Endodermal cell (in vitro differentiated cells): ENCODE measurements at regions not wholly inside any gene's neighbourhood (a gene's known extent, or its start where the extent isn't known, plus 50 kb on each side); places are given as distances from the start of the nearest gene placed in this dataset.

ENCODE experiments used
- DNase-seq: peaks from one replicate; pipeline ENCODE4 v3.0.0-alpha.2; 2017
- H3K27ac ChIP-seq: 2 replicates; pipeline ENCODE4 v1.5.1; 2013; ENCODE audit warnings: mild to moderate bottlenecking, low read depth, low read length, moderate library complexity
- H3K27me3 ChIP-seq: 2 replicates; pipeline ENCODE4 v1.6.1; 2013; ENCODE audit warnings: mild to moderate bottlenecking, low read length, moderate library complexity; ENCODE audit not compliant: insufficient read depth, control insufficient read depth, poor library complexity, severe bottlenecking
- H3K36me3 ChIP-seq: 2 replicates; pipeline ENCODE4 v1.7.0; 2013; ENCODE audit warnings: mild to moderate bottlenecking, low read length, moderate library complexity; ENCODE audit not compliant: control insufficient read depth, insufficient read depth
- H3K4me1 ChIP-seq: one replicate; pipeline ENCODE4 v1.7.0; 2013; ENCODE audit warnings: low read length; ENCODE audit not compliant: control insufficient read depth, insufficient read depth
- H3K4me3 ChIP-seq: 2 replicates; pipeline ENCODE4 v1.5.1; 2013; ENCODE audit warnings: mild to moderate bottlenecking, low read length, moderate library complexity
- H3K9ac ChIP-seq: 2 replicates; pipeline ENCODE4 v1.6.1; 2013; ENCODE audit warnings: mild to moderate bottlenecking, low read length, moderate library complexity; ENCODE audit not compliant: poor library complexity, severe bottlenecking; ENCODE audit errors: extremely low read depth
- H3K9me3 ChIP-seq: 2 replicates; pipeline ENCODE4 v1.6.1; 2013; ENCODE audit warnings: mild to moderate bottlenecking, low read length, moderate library complexity; ENCODE audit not compliant: control insufficient read depth
- H3K27ac Mint-ChIP-seq: 2 replicates; pipeline ENCODE4 v1.8.0; 2020; ENCODE audit warnings: mixed read lengths
- H3K27me3 Mint-ChIP-seq: 2 replicates; pipeline ENCODE4 v1.8.0; 2021; ENCODE audit warnings: mild to moderate bottlenecking, mixed read lengths; ENCODE audit not compliant: insufficient read depth
- H3K36me3 Mint-ChIP-seq: 2 replicates; pipeline ENCODE4 v1.8.0; 2020; ENCODE audit warnings: low read depth, mixed read lengths
- H3K4me1 Mint-ChIP-seq: 2 replicates; pipeline ENCODE4 v1.8.0; 2020; ENCODE audit warnings: mixed read lengths
- H3K4me3 Mint-ChIP-seq: 2 replicates; pipeline ENCODE4 v1.8.0; 2020; ENCODE audit warnings: mild to moderate bottlenecking, moderate library complexity, mixed read lengths
- H3K9me3 Mint-ChIP-seq: 2 replicates; pipeline ENCODE4 v1.8.0; 2020; ENCODE audit warnings: mild to moderate bottlenecking, mixed read lengths
- CTCF ChIP-seq: fragments of 200-600 bp; sonication (generic); conservative IDR thresholded peaks from 2 replicates; pipeline ENCODE4 v1.5.0; 2021; ENCODE audit warnings: antibody characterized with exemption, mild to moderate bottlenecking
- WGBS, 2 experiments: methylation state at CpG; one replicate each; pipeline versions ENCODE4 v1.1.5 to v1.1.7; 2013; ENCODE audit warnings: missing lambda C conversion rate in 2 of 2, mixed read lengths in 1 of 2; ENCODE audit not compliant: insufficient coverage in 1 of 2, insufficient read length in 1 of 2; 5-methylcytosine and 5-hydroxymethylcytosine counted together

- DNase-seq: no peak
- no peaks in the 10 kb centered on the region for H3K4me1 Mint-ChIP-seq
- Histone ChIP-seq H3K36me3 (no peaks in the 10 kb centered on the region), H3K9ac (no peak overlapping the region), H3K9me3 (no peaks in the 10 kb centered on the region), H3K4me1 (no peaks in the 10 kb centered on the region), H3K27ac (no peak overlapping the region), H3K27me3 (no peaks in the 10 kb centered on the region), H3K4me3 (no peak overlapping the region)
- TF ChIP-seq CTCF: no peak
- no peak overlapping the region for H3K27ac Mint-ChIP-seq
- no peaks in the 10 kb centered on the region for H3K27me3 Mint-ChIP-seq
- no peak overlapping the region for H3K4me3 Mint-ChIP-seq
- WGBS, 2 experiments: 94% methylated on average over 1 of the region's 1 CpG; no CpG with 5 or more reads in 1 of the 2 experiments
- no peaks in the 10 kb centered on the region for H3K36me3 Mint-ChIP-seq
- no peaks in the 10 kb centered on the region for H3K9me3 Mint-ChIP-seq
Measured at GRCh38 chr11:105273660-105274280, 134.2 kb upstream of the CARD18 start.

- Histone ChIP-seq H3K9me3 (no peaks in the 10 kb centered on the region), H3K9ac (no peak overlapping the region), H3K4me3 (no peak overlapping the region), H3K27ac (no peak overlapping the region), H3K27me3 (no peaks in the 10 kb centered on the region), H3K36me3 (no peaks in the 10 kb centered on the region), H3K4me1 (no peaks in the 10 kb centered on the region)
- H3K36me3 Mint-ChIP-seq: no peaks in the 10 kb centered on the region
- no peak for DNase-seq
- H3K4me3 Mint-ChIP-seq: no peak overlapping the region
- no peak overlapping the region for H3K27ac Mint-ChIP-seq
- peaks cover 8% of the 10 kb centered on the region for H3K4me1 Mint-ChIP-seq
- H3K27me3 Mint-ChIP-seq: no peaks in the 10 kb centered on the region
- TF ChIP-seq CTCF: no peak
- no peaks in the 10 kb centered on the region for H3K9me3 Mint-ChIP-seq
Measured at GRCh38 chr11:105269862-105270261, 130.3 kb upstream of the CARD18 start.

GRCh38 chr11:105268404-105269062, 129.0 kb upstream of the CARD18 start:
- 100% methylated on average over 5 of the region's 9 CpGs; no CpG with 5 or more reads in 1 of the 2 experiments for WGBS, 2 experiments
- Histone ChIP-seq H3K27me3 (no peaks in the 10 kb centered on the region), H3K4me3 (no peak overlapping the region), H3K9ac (no peak overlapping the region), H3K36me3 (no peaks in the 10 kb centered on the region), H3K27ac (no peak overlapping the region), H3K9me3 (no peaks in the 10 kb centered on the region), H3K4me1 (no peaks in the 10 kb centered on the region)
- Mint-ChIP-seq H3K36me3 (no peaks in the 10 kb centered on the region), H3K27me3 (no peaks in the 10 kb centered on the region), H3K4me3 (no peak overlapping the region), H3K4me1 (peaks cover 9% of the 10 kb centered on the region), H3K9me3 (no peaks in the 10 kb centered on the region), H3K27ac (no peak overlapping the region)
- DNase-seq: no peak
- no peak for TF ChIP-seq CTCF
